Mesothelial cell of epicardium (in vitro differentiated cells): ENCODE measurements at regions not wholly inside any gene's neighbourhood (a gene's known extent, or its start where the extent isn't known, plus 50 kb on each side); places are given as distances from the start of the nearest gene placed in this dataset.

ENCODE experiments used
- DNase-seq, 2 experiments: peaks; one replicate each; pipeline ENCODE4 v3.0.0; 2021; ENCODE audit warnings: low spot score in 2 of 2; ENCODE audit not compliant: unreplicated experiment in 2 of 2
- H3K27ac Mint-ChIP-seq: 2 replicates; pipeline ENCODE4 v1.8.0; 2021; ENCODE audit warnings: mixed read lengths
- H3K27me3 Mint-ChIP-seq: 2 replicates; pipeline ENCODE4 v1.8.0; 2021; ENCODE audit warnings: low read depth, mixed read lengths
- H3K36me3 Mint-ChIP-seq: 2 replicates; pipeline ENCODE4 v1.8.0; 2021; ENCODE audit warnings: mixed read lengths
- H3K4me1 Mint-ChIP-seq: 2 replicates; pipeline ENCODE4 v1.8.0; 2021; ENCODE audit warnings: mixed read lengths
- H3K4me3 Mint-ChIP-seq: 2 replicates; pipeline ENCODE4 v1.8.0; 2021; ENCODE audit warnings: mild to moderate bottlenecking, moderate library complexity, mixed read lengths
- H3K9me3 Mint-ChIP-seq: 2 replicates; pipeline ENCODE4 v1.8.0; 2021; ENCODE audit warnings: mixed read lengths
- CTCF ChIP-seq: fragments of 200-600 bp; sonication (generic); IDR thresholded peaks from one replicate; pipeline ENCODE4 v1.5.0; 2021; ENCODE audit warnings: antibody characterized with exemption; ENCODE audit not compliant: unreplicated experiment

GRCh38 chr3:124246949-124247348 is 255.0 kb upstream of the ROPN1 start:
- Mint-ChIP-seq H3K27ac (no peak overlapping the region), H3K27me3 (peaks cover 3% of the 10 kb centered on the region), H3K4me3 (no peak overlapping the region), H3K4me1 (peaks cover 28% of the 10 kb centered on the region), H3K9me3 (no peaks in the 10 kb centered on the region), H3K36me3 (peaks cover 3% of the 10 kb centered on the region)
- DNase-seq = no peak
- TF ChIP-seq CTCF = no peak

GRCh38 chr3:124248471-124249028 is 256.6 kb upstream of the ROPN1 start:
- Mint-ChIP-seq H3K4me3 (no peak overlapping the region), H3K36me3 (peaks cover 3% of the 10 kb centered on the region), H3K27me3 (no peaks in the 10 kb centered on the region), H3K9me3 (no peaks in the 10 kb centered on the region), H3K27ac (no peak overlapping the region), H3K4me1 (peaks cover 28% of the 10 kb centered on the region)
- DNase-seq = no peak
- no peak for TF ChIP-seq CTCF

- no peak overlapping the region for H3K4me3 Mint-ChIP-seq
- no peaks in the 10 kb centered on the region for H3K27me3 Mint-ChIP-seq
- peaks cover 3% of the 10 kb centered on the region for H3K36me3 Mint-ChIP-seq
- no peaks in the 10 kb centered on the region for H3K9me3 Mint-ChIP-seq
- no peak for TF ChIP-seq CTCF
- H3K27ac Mint-ChIP-seq = no peak overlapping the region
- H3K4me1 Mint-ChIP-seq = peaks cover 28% of the 10 kb centered on the region
- DNase-seq = no peak
These were observed 257.1 kb upstream of the ROPN1 start for GRCh38 chr3:124249038-124249437.

- no peak overlapping the region for H3K4me3 Mint-ChIP-seq
- H3K36me3 Mint-ChIP-seq = peaks cover 3% of the 10 kb centered on the region
- DNase-seq = no peak
- peak overlapping the region; percentile 11 for H3K27ac Mint-ChIP-seq
- no peak for TF ChIP-seq CTCF
- no peaks in the 10 kb centered on the region for H3K27me3 Mint-ChIP-seq
- no peaks in the 10 kb centered on the region for H3K9me3 Mint-ChIP-seq
- peaks cover 26% of the 10 kb centered on the region for H3K4me1 Mint-ChIP-seq
These were observed 258.1 kb upstream of the ROPN1 start for GRCh38 chr3:124250053-124250452.

- Mint-ChIP-seq H3K36me3 (no peaks in the 10 kb centered on the region), H3K9me3 (no peaks in the 10 kb centered on the region)
These were observed 264.2 kb upstream of the ROPN1 start for GRCh38 chr3:124256156-124256555.

More at GRCh38 chr3:124256156-124256555, 264.2 kb upstream of the ROPN1 start:
- H3K27me3 Mint-ChIP-seq = no peaks in the 10 kb centered on the region
- no peak for TF ChIP-seq CTCF
- H3K4me1 Mint-ChIP-seq = peaks cover 35% of the 10 kb centered on the region
- no peak overlapping the region for H3K4me3 Mint-ChIP-seq
- H3K27ac Mint-ChIP-seq = no peak overlapping the region
- DNase-seq = no peak
